Upper lobe of right lung (tissue), 1 donor: ENCODE measurements at regions not wholly inside any gene's neighbourhood (a gene's known extent, or its start where the extent isn't known, plus 50 kb on each side); places are given as distances from the start of the nearest gene placed in this dataset.

Experiments
- ATAC-seq: fragments of 200-7000 bp; cut with Tn5 transposase; one replicate; pipeline ENCODE4 v1.9.1; 2020; ENCODE audit warnings: mild to moderate bottlenecking, moderate library complexity
- DNase-seq: peaks from one replicate; pipeline ENCODE4 v3.0.0-alpha.2; 2020
- H3K27ac ChIP-seq: fragments of 200-600 bp; one replicate; pipeline ENCODE4 v1.8.0; 2022
- H3K27me3 ChIP-seq: fragments of 200-600 bp; one replicate; pipeline ENCODE4 v1.8.0; 2022; ENCODE audit warnings: mild to moderate bottlenecking
- H3K36me3 ChIP-seq: fragments of 200-600 bp; one replicate; pipeline ENCODE4 v1.8.0; 2022
- H3K4me1 ChIP-seq: fragments of 200-600 bp; one replicate; pipeline ENCODE4 v1.8.0; 2022
- H3K4me3 ChIP-seq: fragments of 200-600 bp; one replicate; pipeline ENCODE4 v1.8.0; 2022; ENCODE audit warnings: mild to moderate bottlenecking
- H3K9me3 ChIP-seq: fragments of 200-600 bp; one replicate; pipeline ENCODE4 v1.8.0; 2022
- CTCF ChIP-seq: fragments of 200-600 bp; IDR thresholded peaks from one replicate; pipeline ENCODE4 v1.8.0; 2022; ENCODE audit warnings: antibody characterized with exemption
- intact Hi-C: fragments of 100-400 bp; cut with DNase I; formaldehyde crosslinking; loops from one replicate; pipeline ENCODE4 v1.11.0; 2022
- donor health status: DM: no; HTN: yes; CAD: no; lungs with severe emphysema.

DNA sequence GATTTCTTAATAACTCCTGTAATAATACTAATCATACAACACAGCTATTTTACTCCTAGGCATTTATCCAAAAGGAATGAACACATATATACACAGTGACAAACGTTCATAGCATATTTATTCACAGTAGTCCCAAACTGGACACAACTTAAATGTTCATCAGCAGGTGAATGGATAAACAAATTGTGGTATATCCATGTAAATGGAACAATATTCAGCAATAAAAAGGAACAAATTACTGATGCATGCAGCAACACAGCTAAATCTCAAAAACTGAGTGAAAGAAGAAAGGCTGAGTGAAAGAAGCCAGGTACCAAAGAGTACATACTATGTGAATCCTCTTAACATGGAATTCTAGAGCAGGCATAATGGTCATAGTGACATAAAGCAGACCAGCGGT is 242.7 kb upstream of the USP24 start:
- Histone ChIP-seq H3K27ac (no peak overlapping the region), H3K4me3 (no peak overlapping the region), H3K4me1 (no peaks in the 10 kb centered on the region), H3K9me3 (peaks cover 4% of the 10 kb centered on the region), H3K27me3 (no peaks in the 10 kb centered on the region), H3K36me3 (no peaks in the 10 kb centered on the region)
- no peak for TF ChIP-seq CTCF
- ATAC-seq (no peak), DNase-seq (no peak)
- intact Hi-C loops, result no loop called here

GRCh38 chr1:55456971-55457370 is 241.8 kb upstream of the USP24 start:
- Histone ChIP-seq H3K4me1 (no peaks in the 10 kb centered on the region), H3K4me3 (no peak overlapping the region), H3K9me3 (peaks cover 4% of the 10 kb centered on the region), H3K27ac (no peak overlapping the region), H3K27me3 (no peaks in the 10 kb centered on the region), H3K36me3 (no peaks in the 10 kb centered on the region)
- intact Hi-C loops, result no loop called here
- TF ChIP-seq CTCF, result no peak
- DNase-seq (no peak), ATAC-seq (no peak)

DNA sequence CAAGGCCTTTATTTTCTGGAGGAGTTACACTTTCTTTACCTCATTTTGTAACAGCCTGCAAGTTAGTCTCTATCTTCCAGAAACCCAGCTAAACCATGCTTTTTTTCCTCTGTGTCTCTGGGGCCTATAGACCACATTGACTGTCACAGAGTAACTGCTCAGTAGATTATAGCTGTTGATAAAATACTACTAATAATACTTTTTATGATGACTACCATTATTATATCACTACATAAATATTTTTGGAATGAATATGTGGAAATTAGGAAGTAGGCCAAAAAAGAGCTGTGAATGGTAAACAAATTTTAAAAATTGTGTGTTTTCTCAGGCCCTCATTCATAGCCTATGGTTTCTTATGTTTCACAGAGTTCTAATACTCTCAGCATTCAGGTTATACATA is 233.1 kb upstream of the USP24 start:
- intact Hi-C loops, result no loop called here
- Histone ChIP-seq H3K4me3 (no peak overlapping the region), H3K27ac (no peak overlapping the region), H3K27me3 (no peaks in the 10 kb centered on the region), H3K36me3 (no peaks in the 10 kb centered on the region), H3K4me1 (no peaks in the 10 kb centered on the region), H3K9me3 (no peaks in the 10 kb centered on the region)
- ATAC-seq, result no peak
- DNase-seq, result no peak
- TF ChIP-seq CTCF, result no peak

- no peaks in the 10 kb centered on the region for H3K27me3 ChIP-seq
- H3K36me3 ChIP-seq, result no peaks in the 10 kb centered on the region
- H3K4me1 ChIP-seq, result no peaks in the 10 kb centered on the region
- H3K4me3 ChIP-seq, result no peak overlapping the region
- intact Hi-C loops, result no loop called here
- DNase-seq, result no peak
- ATAC-seq, result no peak
- TF ChIP-seq CTCF, result no peak
- H3K27ac ChIP-seq, result no peak overlapping the region
- no peaks in the 10 kb centered on the region for H3K9me3 ChIP-seq
These were observed 232.3 kb upstream of the USP24 start for GRCh38 chr1:55447488-55447887.

DNA sequence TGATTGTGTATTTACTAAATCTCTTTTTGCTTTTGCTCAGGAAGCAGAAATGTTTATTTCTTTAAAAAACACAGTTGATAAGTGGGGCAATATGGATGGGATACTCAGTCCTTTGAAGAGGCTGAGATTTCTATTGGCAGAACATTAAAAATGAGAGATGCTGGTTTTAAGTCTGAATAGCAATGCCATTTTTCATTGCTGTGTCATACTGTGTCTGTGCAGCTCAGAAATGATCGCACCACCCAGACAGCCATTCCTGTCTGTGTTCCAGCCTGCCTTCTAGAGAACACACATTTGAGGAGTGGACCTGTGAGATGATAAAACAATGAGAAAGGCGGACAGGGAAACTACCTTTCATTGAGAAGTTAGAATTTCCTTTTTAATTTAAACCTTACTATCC is 231.2 kb upstream of the USP24 start:
- ATAC-seq (no peak), DNase-seq (no peak)
- H3K36me3 ChIP-seq, result no peaks in the 10 kb centered on the region
- H3K27me3 ChIP-seq, result no peaks in the 10 kb centered on the region
- H3K4me1 ChIP-seq, result no peaks in the 10 kb centered on the region
- H3K27ac ChIP-seq, result no peak overlapping the region
- no peak overlapping the region for H3K4me3 ChIP-seq
- no peaks in the 10 kb centered on the region for H3K9me3 ChIP-seq
- no peak for TF ChIP-seq CTCF
- intact Hi-C loops, result no loop called here

DNA sequence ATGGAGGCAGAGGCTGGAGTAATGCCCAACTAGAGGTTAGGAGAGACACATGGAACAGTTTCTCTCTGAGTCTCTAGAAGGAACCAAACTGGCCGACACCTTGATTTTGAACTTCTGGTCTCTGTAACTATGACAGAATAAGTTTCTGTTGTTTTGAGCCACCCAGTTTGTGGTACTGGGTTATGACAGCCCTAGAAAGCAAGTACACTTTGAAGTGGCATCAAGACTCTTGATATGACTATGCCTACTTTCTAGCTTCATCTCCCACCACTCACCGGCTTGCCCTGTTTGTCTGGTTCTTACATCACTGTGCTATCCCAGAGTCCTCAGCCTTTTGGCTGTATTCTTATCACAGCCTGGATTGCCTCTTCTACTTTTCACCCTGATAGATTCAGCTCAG is 230.3 kb upstream of the USP24 start:
- no peak for ATAC-seq
- no peak overlapping the region for H3K27ac ChIP-seq
- no peak for DNase-seq
- H3K9me3 ChIP-seq, result no peaks in the 10 kb centered on the region
- no peaks in the 10 kb centered on the region for H3K4me1 ChIP-seq
- no peaks in the 10 kb centered on the region for H3K27me3 ChIP-seq
- no peak overlapping the region for H3K4me3 ChIP-seq
- H3K36me3 ChIP-seq, result no peaks in the 10 kb centered on the region
- intact Hi-C loops, result no loop called here
- TF ChIP-seq CTCF, result no peak
